B cell (primary cell): ENCODE measurements at regions not wholly inside any gene's neighbourhood (a gene's known extent, or its start where the extent isn't known, plus 50 kb on each side); places are given as distances from the start of the nearest gene placed in this dataset.
"Not testable (repeated sequence)": the region's sequence is repeated elsewhere in the genome, so short reads cannot be mapped to it uniquely, and the experiment has no call there.

Experiments used
- ATAC-seq: fragments of 200-7000 bp; cut with Tn5 transposase; one replicate; pipeline ENCODE4 v1.10.0; 2021; ENCODE audit warnings: low read depth, mild to moderate bottlenecking, moderate number of reproducible peaks, moderate library complexity
- CTCF ChIA-PET: fragments of 350-600 bp; sonication (Branson Sonifier 250); formaldehyde crosslinking; loops from one replicate; lab custom pipeline; 2021; ENCODE audit warnings: antibody characterized with exemption, inconsistent platforms; lab: Charles Lee
- POLR2A ChIA-PET: fragments of 350-600 bp; sonication (Branson Sonifier 250); formaldehyde crosslinking; loops from one replicate; lab custom pipeline; 2021; ENCODE audit warnings: antibody characterized with exemption; lab: Charles Lee
- DNase-seq: peaks from one replicate; pipeline ENCODE4 v3.0.0; 2013
- H2AFZ ChIP-seq: 2 replicates; pipeline ENCODE4 v1.6.1; 2012; ENCODE audit warnings: mild to moderate bottlenecking, low read depth, low read length; ENCODE audit not compliant: insufficient read depth, poor library complexity, severe bottlenecking
- H3K27ac ChIP-seq, 2 donors: 1 replicate in 1 of 2; 2 replicates in 1 of 2; pipeline ENCODE4 v1.5.1; 2012 to 2013; ENCODE audit warnings: low read length in 2 of 2, mild to moderate bottlenecking in 2 of 2, moderate library complexity in 1 of 2
- H3K27me3 ChIP-seq, 4 experiments: fragments of 200-600 bp in 1 of 4; sonication (generic) in 1 of 4; replicated peaks in 1 of 4; 1 replicate in 2 of 4; 2 replicates in 2 of 4; pipeline versions ENCODE4 v1.6.1 to v1.7.0; 2013 to 2016; ENCODE audit warnings: low read length in 3 of 4, mild to moderate bottlenecking in 2 of 4, mixed read lengths in 1 of 4, moderate library complexity in 1 of 4; ENCODE audit not compliant: insufficient read depth in 4 of 4, control insufficient read depth in 3 of 4; ENCODE audit errors: control extremely low read depth in 1 of 4
- H3K36me3 ChIP-seq, 2 experiments: replicated peaks in 1 of 2; 1 replicate in 1 of 2; 2 replicates in 1 of 2; pipeline versions ENCODE4 v1.6.1 to v1.7.1; 2013; ENCODE audit warnings: low read length in 1 of 2; ENCODE audit not compliant: insufficient read depth in 2 of 2, control insufficient read depth in 1 of 2; ENCODE audit errors: control extremely low read depth in 1 of 2, extremely low read depth in 1 of 2
- H3K4me1 ChIP-seq, 2 donors: fragments of 200-600 bp in 1 of 2; sonication (generic) in 1 of 2; 1 replicate in 1 of 2; 2 replicates in 1 of 2; pipeline versions ENCODE4 v1.5.1 to v1.6.1; 2013 to 2017; ENCODE audit warnings: low read length in 2 of 2; ENCODE audit not compliant: control insufficient read depth in 2 of 2, insufficient read depth in 2 of 2
- H3K4me2 ChIP-seq: replicated peaks from 2 replicates; pipeline ENCODE3; 2012; ENCODE audit warnings: mild to moderate bottlenecking, low read depth, low read length; ENCODE audit not compliant: poor library complexity, severe bottlenecking
- H3K4me3 ChIP-seq, 5 experiments: fragments of 200-600 bp in 1 of 5; sonication (generic) in 1 of 5; 1 replicate in 3 of 5; 2 replicates in 2 of 5; pipeline versions ENCODE4 v1.5.1 to v1.7.0; 2011 to 2016; ENCODE audit warnings: low read length in 4 of 5, mild to moderate bottlenecking in 4 of 5, low read depth in 2 of 5, control low read depth in 1 of 5, moderate library complexity in 1 of 5; ENCODE audit not compliant: insufficient read depth in 1 of 5; ENCODE audit errors: control extremely low read depth in 1 of 5, extremely low read depth in 1 of 5
- H3K79me2 ChIP-seq: fragments of 200-600 bp; sonication (generic); one replicate; pipeline ENCODE4 v1.6.0; 2016; ENCODE audit warnings: low read length; ENCODE audit not compliant: control insufficient read depth, insufficient read depth
- H3K9ac ChIP-seq: fragments of 200-600 bp; sonication (generic); 2 replicates; pipeline ENCODE4 v1.6.1; 2017; ENCODE audit warnings: mild to moderate bottlenecking, low read length, moderate library complexity
- H3K9me3 ChIP-seq, 3 donors: one replicate each; pipeline versions ENCODE4 v1.6.1 to v1.7.1; 2013; ENCODE audit warnings: low read length in 2 of 3; ENCODE audit not compliant: control insufficient read depth in 2 of 3, insufficient read depth in 1 of 3; ENCODE audit errors: control extremely low read depth in 1 of 3
- H4K20me1 ChIP-seq: 2 replicates; pipeline ENCODE4 v1.6.0; 2012; ENCODE audit warnings: mild to moderate bottlenecking, low read length; ENCODE audit not compliant: insufficient read depth, control insufficient read depth, poor library complexity, severe bottlenecking
- H3K27ac Mint-ChIP-seq: one replicate; pipeline ENCODE4 v1.8.0; 2021; ENCODE audit warnings: mixed read lengths
- H3K27me3 Mint-ChIP-seq: one replicate; pipeline ENCODE4 v1.8.0; 2021; ENCODE audit warnings: mixed read lengths
- H3K4me1 Mint-ChIP-seq: one replicate; pipeline ENCODE4 v1.8.0; 2021; ENCODE audit warnings: mixed read lengths
- H3K4me3 Mint-ChIP-seq: one replicate; pipeline ENCODE4 v1.8.0; 2021; ENCODE audit warnings: mixed read lengths
- H3K9me3 Mint-ChIP-seq: one replicate; pipeline ENCODE4 v1.8.0; 2022; ENCODE audit warnings: mixed read lengths; ENCODE audit not compliant: insufficient read depth
- EZH2 ChIP-seq: IDR thresholded peaks from 2 replicates; pipeline ENCODE4 v1.6.1; 2012; ENCODE audit warnings: borderline replicate concordance, low read depth, mild to moderate bottlenecking, moderate library complexity, low read length; ENCODE audit not compliant: insufficient read depth, poor library complexity, severe bottlenecking
- WGBS: methylation state at CpG from one replicate; pipeline ENCODE4 v1.1.5; 2013; ENCODE audit warnings: missing lambda C conversion rate; ENCODE audit not compliant: insufficient coverage; 5-methylcytosine and 5-hydroxymethylcytosine counted together
- intact Hi-C: fragments of 100-400 bp; cut with micrococcal nuclease; formaldehyde crosslinking; loops from one replicate; pipeline ENCODE4 v1.10.0; 2022
- TF ChIP-seq, protein P1 (sequence below): fragments of 200-600 bp; IDR thresholded peaks from one replicate; pipeline ENCODE4 v1.8.0; 2022; ENCODE audit warnings: antibody characterized with exemption, mild to moderate bottlenecking

GRCh38 chr20:30489614-30490003 lies 767.9 kb upstream of the DEFB115 start:
- intact Hi-C loops = no loop called here

GRCh38 chr20:30491016-30491415 lies 766.4 kb upstream of the DEFB115 start:
- Histone ChIP-seq H3K4me3 (no peak overlapping the region), H2AFZ (no peak overlapping the region), H4K20me1 (no peaks in the 10 kb centered on the region), H3K36me3 (no peaks in the 10 kb centered on the region), H3K79me2 (no peaks in the 10 kb centered on the region), H3K4me1 (no peaks in the 10 kb centered on the region), H3K27me3 (no peaks in the 10 kb centered on the region), H3K9me3 (peaks cover 0 to 47% (median 0%) of the 10 kb centered on the region in 3 donors), H3K27ac (no peak overlapping the region), H3K9ac (no peak overlapping the region), H3K4me2 (no peak overlapping the region)
- no peaks in the 10 kb centered on the region for H3K4me1 Mint-ChIP-seq
- intact Hi-C loops = no loop called here
- H3K27me3 Mint-ChIP-seq = no peaks in the 10 kb centered on the region
- H3K4me3 Mint-ChIP-seq = no peak overlapping the region
- DNase-seq (no peak), ATAC-seq (no peak)
- TF ChIP-seq, protein P1, sequence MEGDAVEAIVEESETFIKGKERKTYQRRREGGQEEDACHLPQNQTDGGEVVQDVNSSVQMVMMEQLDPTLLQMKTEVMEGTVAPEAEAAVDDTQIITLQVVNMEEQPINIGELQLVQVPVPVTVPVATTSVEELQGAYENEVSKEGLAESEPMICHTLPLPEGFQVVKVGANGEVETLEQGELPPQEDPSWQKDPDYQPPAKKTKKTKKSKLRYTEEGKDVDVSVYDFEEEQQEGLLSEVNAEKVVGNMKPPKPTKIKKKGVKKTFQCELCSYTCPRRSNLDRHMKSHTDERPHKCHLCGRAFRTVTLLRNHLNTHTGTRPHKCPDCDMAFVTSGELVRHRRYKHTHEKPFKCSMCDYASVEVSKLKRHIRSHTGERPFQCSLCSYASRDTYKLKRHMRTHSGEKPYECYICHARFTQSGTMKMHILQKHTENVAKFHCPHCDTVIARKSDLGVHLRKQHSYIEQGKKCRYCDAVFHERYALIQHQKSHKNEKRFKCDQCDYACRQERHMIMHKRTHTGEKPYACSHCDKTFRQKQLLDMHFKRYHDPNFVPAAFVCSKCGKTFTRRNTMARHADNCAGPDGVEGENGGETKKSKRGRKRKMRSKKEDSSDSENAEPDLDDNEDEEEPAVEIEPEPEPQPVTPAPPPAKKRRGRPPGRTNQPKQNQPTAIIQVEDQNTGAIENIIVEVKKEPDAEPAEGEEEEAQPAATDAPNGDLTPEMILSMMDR = no peak
- TF ChIP-seq EZH2 = no peak
- peaks cover 3% of the 10 kb centered on the region for H3K9me3 Mint-ChIP-seq
- ChIA-PET CTCF (no interaction called here), POLR2A (no interaction called here)
- 95% methylated on average over 14 of the region's 15 CpGs for WGBS
- H3K27ac Mint-ChIP-seq = no peak overlapping the region

More at GRCh38 chr20:30489614-30490003, 767.9 kb upstream of the DEFB115 start:
- H3K27me3 ChIP-seq = no peaks in the 10 kb centered on the region
- no peaks in the 10 kb centered on the region for H3K27me3 Mint-ChIP-seq
- no peak overlapping the region for H3K27ac ChIP-seq
- ChIA-PET POLR2A (no interaction called here), CTCF (no interaction called here)
- peaks cover 3% of the 10 kb centered on the region for H3K9me3 Mint-ChIP-seq
- no peaks in the 10 kb centered on the region for H3K4me1 ChIP-seq
- TF ChIP-seq, protein P1 = no peak
- no peak for TF ChIP-seq EZH2
- ATAC-seq = no peak
- H2AFZ ChIP-seq = no peak overlapping the region
- H3K79me2 ChIP-seq = no peaks in the 10 kb centered on the region
- no peak for DNase-seq
- no peak overlapping the region for H3K4me2 ChIP-seq
- H3K27ac Mint-ChIP-seq = no peak overlapping the region
- no peaks in the 10 kb centered on the region for H3K4me1 Mint-ChIP-seq
- H3K36me3 ChIP-seq = no peaks in the 10 kb centered on the region
- no peak overlapping the region for H3K4me3 Mint-ChIP-seq
- 79% methylated on average over 19 of the region's 29 CpGs for WGBS
- H3K9ac ChIP-seq = no peak overlapping the region
- peaks cover 0 to 58% (median 0%) of the 10 kb centered on the region in 3 donors for H3K9me3 ChIP-seq
- no peaks in the 10 kb centered on the region for H4K20me1 ChIP-seq
- no peak overlapping the region for H3K4me3 ChIP-seq

- H3K79me2 ChIP-seq, intact Hi-C loops, H3K36me3 ChIP-seq, H3K27me3 Mint-ChIP-seq, H3K27ac ChIP-seq, ATAC-seq, CTCF ChIA-PET, DNase-seq, H3K4me3 ChIP-seq, H3K9ac ChIP-seq, H3K4me1 ChIP-seq, H4K20me1 ChIP-seq, H3K4me1 Mint-ChIP-seq, H3K27me3 ChIP-seq, H2AFZ ChIP-seq, H3K4me2 ChIP-seq, POLR2A ChIA-PET, H3K27ac Mint-ChIP-seq, H3K9me3 Mint-ChIP-seq, H3K4me3 Mint-ChIP-seq: not testable (repeated sequence)
- WGBS = 97% methylated on average over 3 of the region's 16 CpGs
- H3K9me3 ChIP-seq = peaks cover 0 to 12% (median 3%) of the 10 kb centered on the region in 3 donors
Observed at GRCh38 chr20:30496656-30497055, 760.8 kb upstream of the DEFB115 start.
